ENCODE measurements at regions not wholly inside any gene's neighbourhood (a gene's known extent, or its start where the extent isn't known, plus 50 kb on each side); places are given as distances from the start of the nearest gene placed in this dataset.

DNA sequence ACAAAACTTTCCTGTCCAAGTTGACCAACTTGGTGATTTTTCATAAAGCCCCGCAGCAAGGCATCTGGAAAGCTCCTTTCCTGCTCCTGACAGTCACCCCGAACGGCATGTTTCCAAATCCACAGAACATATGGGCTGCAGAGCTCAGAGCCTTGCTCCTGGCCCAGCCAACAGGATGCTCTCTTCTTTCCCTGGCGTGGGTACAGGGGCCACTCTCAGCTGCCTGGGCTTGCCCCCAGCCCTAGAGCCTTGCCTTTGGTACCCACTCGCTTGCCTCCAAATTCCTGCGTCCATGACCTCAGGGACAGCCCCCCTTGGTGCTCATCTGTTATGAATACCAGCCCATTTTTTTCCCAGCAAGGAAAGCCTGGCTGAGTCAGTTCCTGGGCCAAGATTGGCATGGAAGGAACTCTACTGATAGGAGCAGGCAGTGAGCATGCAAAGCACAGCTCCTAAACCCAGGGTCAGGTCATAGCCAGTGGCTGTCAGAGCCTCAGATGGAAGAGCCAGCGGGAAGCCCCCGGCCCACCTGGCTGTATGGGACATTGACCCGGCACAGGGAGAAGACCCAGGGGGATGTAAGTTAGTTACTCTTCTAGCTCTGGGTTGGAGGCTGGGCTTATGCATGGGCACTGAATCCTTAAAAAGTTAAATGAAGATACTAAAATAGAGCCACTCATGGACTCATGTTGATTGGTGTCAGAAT is 105.3 kb upstream of the RTL1 start:
- TF ChIP-seq, protein P1, sequence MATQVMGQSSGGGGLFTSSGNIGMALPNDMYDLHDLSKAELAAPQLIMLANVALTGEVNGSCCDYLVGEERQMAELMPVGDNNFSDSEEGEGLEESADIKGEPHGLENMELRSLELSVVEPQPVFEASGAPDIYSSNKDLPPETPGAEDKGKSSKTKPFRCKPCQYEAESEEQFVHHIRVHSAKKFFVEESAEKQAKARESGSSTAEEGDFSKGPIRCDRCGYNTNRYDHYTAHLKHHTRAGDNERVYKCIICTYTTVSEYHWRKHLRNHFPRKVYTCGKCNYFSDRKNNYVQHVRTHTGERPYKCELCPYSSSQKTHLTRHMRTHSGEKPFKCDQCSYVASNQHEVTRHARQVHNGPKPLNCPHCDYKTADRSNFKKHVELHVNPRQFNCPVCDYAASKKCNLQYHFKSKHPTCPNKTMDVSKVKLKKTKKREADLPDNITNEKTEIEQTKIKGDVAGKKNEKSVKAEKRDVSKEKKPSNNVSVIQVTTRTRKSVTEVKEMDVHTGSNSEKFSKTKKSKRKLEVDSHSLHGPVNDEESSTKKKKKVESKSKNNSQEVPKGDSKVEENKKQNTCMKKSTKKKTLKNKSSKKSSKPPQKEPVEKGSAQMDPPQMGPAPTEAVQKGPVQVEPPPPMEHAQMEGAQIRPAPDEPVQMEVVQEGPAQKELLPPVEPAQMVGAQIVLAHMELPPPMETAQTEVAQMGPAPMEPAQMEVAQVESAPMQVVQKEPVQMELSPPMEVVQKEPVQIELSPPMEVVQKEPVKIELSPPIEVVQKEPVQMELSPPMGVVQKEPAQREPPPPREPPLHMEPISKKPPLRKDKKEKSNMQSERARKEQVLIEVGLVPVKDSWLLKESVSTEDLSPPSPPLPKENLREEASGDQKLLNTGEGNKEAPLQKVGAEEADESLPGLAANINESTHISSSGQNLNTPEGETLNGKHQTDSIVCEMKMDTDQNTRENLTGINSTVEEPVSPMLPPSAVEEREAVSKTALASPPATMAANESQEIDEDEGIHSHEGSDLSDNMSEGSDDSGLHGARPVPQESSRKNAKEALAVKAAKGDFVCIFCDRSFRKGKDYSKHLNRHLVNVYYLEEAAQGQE (IDR thresholded peaks at IDR 0.05; ENCODE audit: insufficient read depth in 1 of 2, low read depth in 2 of 2, low read length in 2 of 2): no peak
- TF ChIP-seq TAF1 (IDR thresholded peaks at IDR 0.05; ENCODE audit: borderline replicate concordance, insufficient read depth, low read length): no peak

DNA sequence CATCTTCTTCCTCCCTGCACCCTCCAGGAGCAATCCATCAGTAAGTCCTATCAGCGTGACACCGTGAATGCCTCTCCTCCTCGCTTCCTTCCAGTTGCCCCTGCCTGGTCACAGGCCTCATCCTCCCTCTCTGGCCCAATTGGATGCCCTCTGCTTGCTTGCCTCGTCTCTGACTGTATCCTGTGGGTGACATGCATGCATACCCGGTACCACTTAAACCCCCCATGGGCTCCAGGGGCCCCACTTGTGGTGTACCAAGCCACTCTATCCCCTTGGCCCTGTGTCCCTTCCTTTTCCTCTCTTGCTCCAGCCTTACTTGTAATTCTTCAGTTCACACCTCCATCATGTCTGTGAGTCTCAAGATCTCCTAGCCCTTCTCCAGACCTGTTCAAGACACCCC is 106.0 kb upstream of the RTL1 start:
- TF ChIP-seq SIN3A (IDR thresholded peaks at IDR 0.05; ENCODE audit: borderline replicate concordance, insufficient read depth, low read length): no peak
- TF ChIP-seq FOXP2 (optimal IDR thresholded peaks at IDR 0.05; ENCODE audit: borderline replicate concordance, extremely low read depth, extremely low read length, insufficient read depth): no peak
- TF ChIP-seq TAF1 (IDR thresholded peaks at IDR 0.05; ENCODE audit: borderline replicate concordance, insufficient read depth, low read length): no peak
- TF ChIP-seq, protein P1 (IDR thresholded peaks at IDR 0.05; ENCODE audit: insufficient read depth in 1 of 2, low read depth in 2 of 2, low read length in 2 of 2): no peak
- TF ChIP-seq POLR2AphosphoS5 (IDR thresholded peaks at IDR 0.05; ENCODE audit: low read depth, low read length): no peak

DNA sequence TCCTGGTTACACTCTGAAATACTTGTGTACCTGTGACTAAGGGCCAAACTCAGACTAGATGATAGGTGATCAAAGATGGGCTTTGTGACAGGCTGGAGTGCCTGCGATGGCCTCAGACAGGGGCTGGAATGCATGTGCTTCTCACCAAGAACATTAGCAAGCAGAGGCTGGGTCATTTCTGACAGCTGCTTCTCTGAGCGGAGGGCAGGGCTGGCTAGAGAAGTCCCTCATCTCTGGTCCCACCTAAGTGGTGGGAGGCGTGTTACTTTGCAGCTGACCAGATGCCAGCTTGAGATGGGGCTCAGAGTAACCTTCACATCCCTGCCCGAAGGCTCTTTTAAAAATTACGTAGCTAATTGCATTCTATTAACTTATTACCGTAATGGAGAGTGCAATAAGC is 106.8 kb upstream of the RTL1 start:
- TF ChIP-seq POLR2AphosphoS5 (IDR thresholded peaks at IDR 0.05; ENCODE audit: low read depth, low read length): no peak
- no peak for TF ChIP-seq FOXP2 (optimal IDR thresholded peaks at IDR 0.05; ENCODE audit: borderline replicate concordance, extremely low read depth, extremely low read length, insufficient read depth)

DNA sequence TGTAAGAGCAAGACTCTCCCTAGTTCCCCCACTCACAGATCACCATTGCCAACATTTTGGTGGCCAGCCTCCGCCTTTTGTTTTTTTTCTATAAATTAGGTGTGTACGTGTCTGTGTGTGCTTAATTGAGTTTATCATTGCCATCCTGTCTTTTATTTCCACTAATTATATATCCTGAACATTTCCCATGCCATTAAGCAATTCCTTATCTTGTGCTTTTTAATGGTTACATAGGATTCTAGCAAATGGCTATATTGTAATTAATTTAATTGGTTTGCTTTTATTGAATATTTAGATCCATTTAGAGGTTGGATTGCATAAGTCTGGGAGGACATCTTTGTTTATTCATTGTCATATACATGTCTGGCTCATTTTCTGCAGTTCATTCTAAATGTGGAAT is 107.3 kb upstream of the RTL1 start:
- TF ChIP-seq SIN3A (IDR thresholded peaks at IDR 0.05; ENCODE audit: borderline replicate concordance, insufficient read depth, low read length): no peak
- TF ChIP-seq TAF1 (IDR thresholded peaks at IDR 0.05; ENCODE audit: borderline replicate concordance, insufficient read depth, low read length): no peak
- TF ChIP-seq, protein P1 (IDR thresholded peaks at IDR 0.05; ENCODE audit: insufficient read depth in 1 of 2, low read depth in 2 of 2, low read length in 2 of 2): no peak
- no peak for TF ChIP-seq POLR2AphosphoS5 (IDR thresholded peaks at IDR 0.05; ENCODE audit: low read depth, low read length)
- no peak for TF ChIP-seq FOXP2 (optimal IDR thresholded peaks at IDR 0.05; ENCODE audit: borderline replicate concordance, extremely low read depth, extremely low read length, insufficient read depth)

DNA sequence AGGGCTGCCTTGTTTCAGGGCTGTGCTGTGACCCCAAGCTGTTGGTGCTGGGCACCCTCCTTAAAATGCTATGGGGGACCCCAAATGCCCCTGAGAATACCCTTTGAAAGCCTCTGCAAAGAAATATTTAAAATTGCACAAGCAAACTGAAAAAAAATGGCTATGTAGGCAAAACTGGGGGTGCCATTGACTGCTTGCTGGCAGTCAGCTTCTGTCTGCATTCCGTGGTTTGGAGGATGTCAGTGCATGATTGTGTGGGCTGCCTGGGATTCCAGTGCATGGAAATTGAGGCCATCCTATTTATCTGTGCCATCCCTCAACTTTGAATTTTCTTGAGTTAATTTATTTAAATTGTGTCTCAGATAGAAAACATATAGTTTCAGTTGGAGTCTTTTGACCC is 113.7 kb upstream of the RTL1 start:
- TF ChIP-seq, protein P1 (IDR thresholded peaks at IDR 0.05; ENCODE audit: insufficient read depth in 1 of 2, low read depth in 2 of 2, low read length in 2 of 2): no peak
- TF ChIP-seq SIN3A (IDR thresholded peaks at IDR 0.05; ENCODE audit: borderline replicate concordance, insufficient read depth, low read length) (no peak), FOXP2 (optimal IDR thresholded peaks at IDR 0.05; ENCODE audit: borderline replicate concordance, extremely low read depth, extremely low read length, insufficient read depth) (no peak), TAF1 (IDR thresholded peaks at IDR 0.05; ENCODE audit: borderline replicate concordance, insufficient read depth, low read length) (no peak), POLR2AphosphoS5 (IDR thresholded peaks at IDR 0.05; ENCODE audit: low read depth, low read length) (no peak)

Measured in PFSK-1 (cell line).